ENCODE measurements at regions not wholly inside any gene's neighbourhood (a gene's known extent, or its start where the extent isn't known, plus 50 kb on each side); places are given as distances from the start of the nearest gene placed in this dataset.
A peak's percentile ranks its signal among the peaks of the same experiment; 100 is the strongest.

DNA sequence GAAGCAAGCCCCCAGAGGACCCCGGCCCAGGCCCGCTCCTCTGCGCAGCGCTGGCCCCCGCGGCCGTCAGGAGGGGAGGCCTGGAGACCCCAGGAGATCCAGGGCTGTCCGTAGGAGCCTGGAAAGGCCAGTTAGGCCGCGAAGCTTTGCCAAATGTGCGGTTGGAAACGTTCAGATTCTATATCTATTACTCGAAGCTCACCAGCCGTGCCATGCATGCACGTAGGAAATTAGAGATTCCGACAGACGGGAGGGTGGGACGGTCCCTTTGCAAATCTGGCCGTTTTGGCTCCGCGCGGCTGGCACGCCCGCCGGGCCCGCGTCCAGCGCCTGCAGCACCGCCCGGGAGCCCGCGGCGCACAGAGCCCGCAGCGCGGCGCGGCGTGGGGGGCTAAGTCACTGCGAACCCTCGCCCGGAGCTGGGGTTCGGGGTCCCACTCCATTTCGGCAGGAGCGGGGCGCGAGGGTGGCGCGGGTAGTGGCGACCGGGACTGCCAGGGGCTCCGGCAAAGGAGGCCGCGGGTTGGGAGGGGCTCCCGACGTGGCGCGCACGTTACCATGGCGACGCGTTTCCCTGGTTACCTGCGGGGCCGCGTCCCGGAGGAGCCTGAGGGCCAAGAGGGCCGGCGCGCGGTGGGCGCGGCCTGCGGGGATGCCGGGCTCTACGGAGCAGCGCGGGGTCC lies 488.6 kb upstream of the SMIM21 start:
- no peak overlapping the region for H3K27ac ChIP-seq (replicated peaks in 1 of 4)
- peaks cover 0 to 12% (median 0%) of the 10 kb centered on the region in 4 donors for H3K27me3 ChIP-seq
- TF ChIP-seq EP300 (IDR thresholded peaks at IDR 0.05), result no peak
- no peak for TF ChIP-seq POLR2A (IDR thresholded peaks at IDR 0.05; ENCODE audit: low read depth)
- TF ChIP-seq, protein P1, sequence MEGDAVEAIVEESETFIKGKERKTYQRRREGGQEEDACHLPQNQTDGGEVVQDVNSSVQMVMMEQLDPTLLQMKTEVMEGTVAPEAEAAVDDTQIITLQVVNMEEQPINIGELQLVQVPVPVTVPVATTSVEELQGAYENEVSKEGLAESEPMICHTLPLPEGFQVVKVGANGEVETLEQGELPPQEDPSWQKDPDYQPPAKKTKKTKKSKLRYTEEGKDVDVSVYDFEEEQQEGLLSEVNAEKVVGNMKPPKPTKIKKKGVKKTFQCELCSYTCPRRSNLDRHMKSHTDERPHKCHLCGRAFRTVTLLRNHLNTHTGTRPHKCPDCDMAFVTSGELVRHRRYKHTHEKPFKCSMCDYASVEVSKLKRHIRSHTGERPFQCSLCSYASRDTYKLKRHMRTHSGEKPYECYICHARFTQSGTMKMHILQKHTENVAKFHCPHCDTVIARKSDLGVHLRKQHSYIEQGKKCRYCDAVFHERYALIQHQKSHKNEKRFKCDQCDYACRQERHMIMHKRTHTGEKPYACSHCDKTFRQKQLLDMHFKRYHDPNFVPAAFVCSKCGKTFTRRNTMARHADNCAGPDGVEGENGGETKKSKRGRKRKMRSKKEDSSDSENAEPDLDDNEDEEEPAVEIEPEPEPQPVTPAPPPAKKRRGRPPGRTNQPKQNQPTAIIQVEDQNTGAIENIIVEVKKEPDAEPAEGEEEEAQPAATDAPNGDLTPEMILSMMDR (IDR thresholded peaks at IDR 0.05), result no peak
- no peak for TF ChIP-seq POLR2AphosphoS5 (IDR thresholded peaks at IDR 0.05)
- no peaks in the 10 kb centered on the region for H3K36me3 ChIP-seq
- no peaks in the 10 kb centered on the region for H3K9me3 ChIP-seq
- H3K4me3 ChIP-seq, result peak overlapping the region; percentile 56 to 67 (median 58)
- WGBS, result 10% methylated on average over 7 of the region's 77 CpGs
- intact Hi-C loops (cut with DNase I), result no loop called here
- peaks cover 0 to 13% (median 12%) of the 10 kb centered on the region in 4 donors for H3K4me1 ChIP-seq
- peak; percentile 64 for DNase-seq (ENCODE audit: extremely low spot score)

- H3K36me3 ChIP-seq, result no peaks in the 10 kb centered on the region
- no peaks in the 10 kb centered on the region for H3K9me3 ChIP-seq
- DNase-seq (ENCODE audit: extremely low spot score), result peak; percentile 68
- peaks cover 0 to 23% (median 19%) of the 10 kb centered on the region in 4 donors for H3K4me1 ChIP-seq
- H3K4me3 ChIP-seq, result no peak overlapping the region
- no peak overlapping the region for H3K27ac ChIP-seq (replicated peaks in 1 of 4)
- peaks cover 0 to 12% (median 0%) of the 10 kb centered on the region in 4 donors for H3K27me3 ChIP-seq
- intact Hi-C loops (cut with DNase I), result no loop called here
- WGBS, result 48% methylated on average over 1 of the region's 2 CpGs
- TF ChIP-seq POLR2AphosphoS5 (IDR thresholded peaks at IDR 0.05) (no peak), EP300 (IDR thresholded peaks at IDR 0.05) (no peak), POLR2A (IDR thresholded peaks at IDR 0.05; ENCODE audit: low read depth) (no peak)
- TF ChIP-seq, protein P1 (IDR thresholded peaks at IDR 0.05), result no peak
Observed at GRCh38 chr18:75912829-75913228, 485.3 kb upstream of the SMIM21 start.

DNA sequence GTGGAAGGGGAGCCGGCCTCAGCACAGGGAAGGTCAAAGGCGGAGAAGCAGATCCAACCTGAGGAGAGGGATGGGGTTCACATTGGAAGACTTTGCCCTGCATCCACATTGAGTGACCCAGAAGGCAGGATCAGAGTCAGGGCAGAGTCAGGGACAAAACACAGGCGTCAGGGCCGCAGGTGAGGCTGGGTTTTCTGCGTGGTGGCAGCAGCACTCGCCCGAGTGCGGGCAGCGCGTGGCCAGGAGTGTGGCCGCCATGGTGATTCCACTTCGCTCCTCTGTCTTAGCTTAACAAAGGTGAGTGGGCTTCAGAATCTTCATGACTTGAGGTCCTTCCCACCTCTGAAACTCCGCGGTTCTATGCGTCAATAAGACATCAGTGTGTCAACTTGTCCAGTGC lies 476.9 kb upstream of the SMIM21 start:
- TF ChIP-seq EP300 (IDR thresholded peaks at IDR 0.05) (no peak), POLR2AphosphoS5 (IDR thresholded peaks at IDR 0.05) (no peak), POLR2A (IDR thresholded peaks at IDR 0.05; ENCODE audit: low read depth) (no peak)
- TF ChIP-seq, protein P1 (IDR thresholded peaks at IDR 0.05), result no peak
- H3K27me3 ChIP-seq, result no peaks in the 10 kb centered on the region

GRCh38 chr18:75898651-75899050 lies 471.1 kb upstream of the SMIM21 start:
- no peak overlapping the region for H3K27ac ChIP-seq (replicated peaks in 1 of 4)
- DNase-seq (ENCODE audit: extremely low spot score), result no peak
- H3K36me3 ChIP-seq, result no peaks in the 10 kb centered on the region
- intact Hi-C loops (cut with DNase I), result no loop called here
- no peak for TF ChIP-seq EP300 (IDR thresholded peaks at IDR 0.05)
- TF ChIP-seq, protein P1 (IDR thresholded peaks at IDR 0.05), result no peak
- no peak for TF ChIP-seq POLR2AphosphoS5 (IDR thresholded peaks at IDR 0.05)
- TF ChIP-seq POLR2A (IDR thresholded peaks at IDR 0.05; ENCODE audit: low read depth), result no peak
- H3K27me3 ChIP-seq, result no peaks in the 10 kb centered on the region
- H3K9me3 ChIP-seq, result no peaks in the 10 kb centered on the region
- WGBS, result 51% methylated on average over 4 of the region's 4 CpGs
- H3K4me3 ChIP-seq, result no peak overlapping the region
- H3K4me1 ChIP-seq, result peaks cover 0 to 6% (median 6%) of the 10 kb centered on the region in 4 donors

More for the DNA sequence above, 476.9 kb upstream of the SMIM21 start:
- no peaks in the 10 kb centered on the region for H3K36me3 ChIP-seq
- intact Hi-C loops (cut with DNase I), result no loop called here
- no peaks in the 10 kb centered on the region for H3K4me1 ChIP-seq
- DNase-seq (ENCODE audit: extremely low spot score), result no peak
- H3K9me3 ChIP-seq, result no peaks in the 10 kb centered on the region
- H3K4me3 ChIP-seq, result no peak overlapping the region
- no peak overlapping the region for H3K27ac ChIP-seq (replicated peaks in 1 of 4)
- WGBS, result 97% methylated on average over 11 of the region's 15 CpGs
